OCI-LY1 (cell line): ENCODE measurements at regions not wholly inside any gene's neighbourhood (a gene's known extent, or its start where the extent isn't known, plus 50 kb on each side); places are given as distances from the start of the nearest gene placed in this dataset.

Experiments used
- CTCF ChIP-seq: fragments of 200-600 bp; sonication (generic), shearing (Covaris generic); IDR thresholded peaks from 2 replicates; pipeline ENCODE4 v1.5.1; 2017; ENCODE audit warnings: mild to moderate bottlenecking, antibody characterized with exemption, low read length, moderate library complexity, mixed read lengths
- EZH2 ChIP-seq: fragments of 200-600 bp; sonication (generic), shearing (Covaris generic); IDR thresholded peaks from 2 replicates; pipeline ENCODE4 v1.8.0; 2017; ENCODE audit warnings: borderline replicate concordance, mixed run types, mild to moderate bottlenecking, antibody characterized with exemption, low read length, moderate library complexity, mixed read lengths

GRCh38 chr7:12069757-12070156 is 141.3 kb upstream of the TMEM106B start:
- TF ChIP-seq CTCF (no peak), EZH2 (no peak)
